ENCODE measurements at regions not wholly inside any gene's neighbourhood (a gene's known extent, or its start where the extent isn't known, plus 50 kb on each side); places are given as distances from the start of the nearest gene placed in this dataset.
"Not testable (repeated sequence)": the region's sequence is repeated elsewhere in the genome, so short reads cannot be mapped to it uniquely, and the experiment has no call there.

DNA sequence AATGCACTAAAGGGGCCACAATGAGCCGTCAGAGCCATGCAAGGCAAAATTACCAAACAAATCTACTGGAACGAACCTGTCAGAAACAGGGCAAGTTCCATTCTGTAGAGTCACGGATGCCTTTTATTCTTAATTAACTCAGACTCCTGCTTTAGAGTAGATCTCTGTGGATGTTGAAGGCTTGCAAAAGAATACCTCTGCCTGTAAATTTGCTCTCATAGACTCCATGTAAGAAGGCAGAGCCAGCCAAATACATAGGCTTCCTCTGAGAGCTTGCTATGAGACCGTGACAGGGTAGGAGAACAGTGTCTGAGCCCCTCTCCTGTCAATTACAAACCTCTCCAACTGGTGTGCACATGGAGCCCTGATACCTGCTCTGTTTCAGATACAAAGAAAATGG, 787.9 kb upstream of the POM121L12 start:
- DNase-seq = no peak

DNA sequence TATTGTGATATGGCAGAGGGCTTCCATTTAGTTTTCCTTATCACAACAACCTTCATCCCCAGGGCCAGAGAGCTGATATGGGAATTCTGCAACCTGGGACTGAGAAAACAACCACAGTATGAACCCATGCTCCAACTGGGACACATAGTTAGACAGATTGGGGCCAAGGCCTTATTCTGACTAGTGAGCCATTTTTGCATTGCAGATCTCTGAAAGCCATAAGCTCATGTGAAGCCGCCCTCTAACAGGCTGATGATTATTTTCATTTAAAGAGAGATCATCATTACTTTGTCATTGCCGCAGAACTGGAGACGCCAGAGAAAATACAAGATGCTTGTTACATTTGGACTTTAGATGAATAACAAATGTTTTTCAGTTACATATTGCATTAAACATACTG, 791.7 kb upstream of the POM121L12 start:
- no peak for DNase-seq

DNA sequence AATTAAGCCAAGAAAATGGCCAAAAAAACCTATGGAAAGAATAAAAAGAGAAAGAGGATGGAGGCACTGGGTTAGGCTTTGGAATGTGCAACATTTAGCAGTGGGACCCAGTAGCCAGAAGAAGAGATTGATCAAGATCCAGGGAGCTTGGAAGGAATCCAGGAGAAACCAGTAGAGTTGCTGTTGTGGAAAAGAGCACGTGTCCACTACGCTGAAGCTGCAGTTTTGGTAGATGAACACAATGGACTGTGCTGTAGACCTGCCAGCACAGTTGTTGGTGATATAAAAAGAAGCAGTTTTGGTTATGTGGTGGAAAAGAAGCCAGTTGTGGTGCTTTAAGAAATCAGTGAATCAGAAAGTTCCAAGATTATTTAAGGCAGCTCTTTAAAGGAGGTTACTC, 802.2 kb upstream of the POM121L12 start:
- DNase-seq = no peak

DNA sequence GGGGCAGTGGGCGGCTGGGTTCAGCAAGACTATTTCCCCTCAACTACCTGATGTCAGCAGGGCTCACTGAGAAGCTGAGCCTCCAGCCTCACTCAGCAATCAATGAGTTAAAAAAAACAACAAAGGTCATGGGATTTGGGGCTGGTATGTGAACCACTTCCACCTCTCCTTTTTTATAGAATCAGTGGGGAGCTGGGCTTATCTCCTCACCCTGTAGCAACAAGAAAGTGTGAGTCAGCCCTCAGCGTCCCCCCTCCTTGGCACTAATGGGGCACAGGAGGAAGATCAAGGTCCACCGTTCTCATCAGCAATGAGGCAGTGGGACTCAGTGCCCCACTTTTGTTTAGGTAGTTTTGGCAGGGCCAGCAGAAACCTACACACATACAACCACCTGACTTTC, 823.5 kb upstream of the POM121L12 start:
- no peak for DNase-seq

DNA sequence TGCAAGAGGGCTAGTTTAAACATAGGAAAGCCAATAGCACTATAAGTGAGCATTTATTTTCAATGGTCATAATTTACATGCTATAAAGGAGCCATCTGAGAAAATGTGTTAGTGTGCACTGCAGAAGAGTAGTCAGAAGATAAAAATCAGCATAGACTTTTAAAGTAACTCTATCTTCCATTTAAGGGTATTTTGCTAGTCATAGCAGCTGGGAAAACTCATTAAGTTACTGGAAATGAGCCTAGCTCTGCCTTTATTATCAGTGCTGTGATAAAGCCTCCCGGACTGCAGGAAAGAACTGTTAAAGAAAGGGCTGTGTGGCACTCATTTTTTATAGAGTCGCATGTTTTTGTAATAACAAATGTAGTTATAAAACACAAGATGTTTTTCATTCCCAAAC, 825.8 kb upstream of the POM121L12 start:
- no peak for DNase-seq

DNA sequence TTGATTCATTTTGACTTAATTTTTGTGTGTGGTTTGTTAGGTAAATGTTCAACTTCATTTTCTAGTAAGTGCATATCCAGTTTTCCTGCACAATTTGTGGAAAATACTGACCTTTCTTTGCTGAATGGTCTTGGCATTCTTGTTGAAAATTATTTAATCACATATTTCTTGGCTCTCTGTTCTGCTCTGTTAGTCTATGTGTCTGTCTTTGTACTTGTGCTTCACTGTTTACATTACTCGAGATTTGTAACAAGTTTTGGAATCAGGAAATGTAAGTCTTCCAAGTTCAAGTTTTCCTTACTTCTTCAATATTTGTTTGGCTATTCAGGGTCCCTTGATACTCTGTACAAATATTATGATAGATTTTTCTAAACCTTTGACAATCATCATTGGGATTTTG, 838.2 kb upstream of the POM121L12 start:
- no peak for DNase-seq

DNA sequence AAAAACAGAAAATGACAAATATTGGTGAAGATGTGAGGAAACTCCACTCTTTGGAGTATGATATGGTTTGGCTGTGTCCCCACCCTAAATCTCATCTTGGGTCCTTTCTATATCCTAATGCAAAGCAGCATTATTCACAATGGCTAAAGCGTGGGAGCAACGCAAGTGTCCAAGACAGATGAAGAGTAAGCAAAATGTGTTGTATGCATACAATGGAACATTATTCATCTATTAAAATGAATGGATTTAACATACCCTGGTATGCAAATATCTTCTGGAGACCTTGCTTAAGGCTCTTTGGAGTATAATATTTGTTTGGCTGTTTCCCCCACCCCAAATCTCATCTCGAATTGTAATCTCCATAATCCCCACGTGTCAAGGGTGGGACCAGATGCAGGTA, 839.8 kb upstream of the POM121L12 start:
- no peak for DNase-seq

DNA sequence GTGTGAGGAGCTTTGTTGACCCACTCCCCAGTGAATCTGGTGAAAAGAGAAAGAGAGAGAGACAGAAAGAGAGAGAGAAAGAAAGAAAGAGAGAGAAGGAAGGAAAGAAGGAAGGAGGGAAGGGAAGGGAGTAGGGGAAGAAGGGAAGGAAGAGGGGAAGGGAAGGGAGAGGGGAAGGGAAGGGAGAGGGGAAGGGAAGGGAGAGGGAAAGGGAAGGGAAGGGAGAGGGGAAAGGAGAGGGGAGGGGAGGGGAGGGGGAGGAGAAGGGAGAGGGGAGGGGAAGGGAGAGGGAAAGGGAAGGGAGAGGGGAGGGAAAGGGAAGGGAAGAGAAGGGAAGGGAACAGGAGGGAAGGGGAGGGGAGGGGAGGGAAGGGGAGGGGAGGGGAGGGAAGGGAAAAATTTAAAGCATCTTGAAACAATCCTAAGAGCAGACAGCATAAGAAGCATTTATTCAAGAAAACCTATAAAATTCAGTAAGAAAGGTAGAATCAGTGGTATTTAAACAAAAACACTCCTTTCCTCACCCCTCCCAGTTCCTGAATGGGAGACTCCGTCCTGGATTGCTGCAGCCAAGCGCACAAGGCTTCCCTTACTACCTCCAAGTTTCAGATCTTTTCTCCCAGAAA, 846.2 kb upstream of the POM121L12 start:
- no peak for DNase-seq

DNA sequence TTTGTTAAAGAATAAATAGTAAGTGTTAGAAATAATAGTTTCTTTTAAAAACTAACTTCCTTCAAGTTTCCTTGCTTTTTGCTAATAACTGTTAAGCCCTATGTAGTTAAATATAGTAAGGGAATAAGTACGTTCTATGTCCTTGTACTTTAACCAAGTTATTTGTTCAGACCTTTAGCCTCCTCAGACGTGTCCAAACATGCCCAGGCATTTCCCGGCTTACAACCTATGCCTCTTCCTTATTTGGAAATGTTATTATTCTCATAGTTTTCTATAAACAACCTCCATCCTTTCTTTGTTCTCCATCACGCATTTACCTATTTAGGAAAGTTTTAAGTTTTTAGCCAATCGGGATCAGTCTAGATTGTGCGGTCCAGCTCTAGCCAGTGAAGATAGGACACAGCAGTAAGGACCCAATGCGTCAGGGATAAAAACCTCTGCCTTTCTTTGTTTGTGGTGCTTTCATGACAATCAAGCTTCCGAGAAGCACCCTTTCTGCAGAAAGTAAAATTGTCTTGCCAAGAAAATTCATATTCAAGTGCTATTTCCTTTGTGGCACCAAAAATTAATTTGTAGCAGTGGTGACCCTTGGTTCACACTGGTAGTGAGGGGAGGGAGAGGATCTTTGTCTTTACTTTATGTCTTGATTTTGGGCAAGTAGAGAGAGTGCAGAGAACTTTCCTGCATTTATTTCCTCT, 851.3 kb upstream of the POM121L12 start:
- DNase-seq = no peak

DNA sequence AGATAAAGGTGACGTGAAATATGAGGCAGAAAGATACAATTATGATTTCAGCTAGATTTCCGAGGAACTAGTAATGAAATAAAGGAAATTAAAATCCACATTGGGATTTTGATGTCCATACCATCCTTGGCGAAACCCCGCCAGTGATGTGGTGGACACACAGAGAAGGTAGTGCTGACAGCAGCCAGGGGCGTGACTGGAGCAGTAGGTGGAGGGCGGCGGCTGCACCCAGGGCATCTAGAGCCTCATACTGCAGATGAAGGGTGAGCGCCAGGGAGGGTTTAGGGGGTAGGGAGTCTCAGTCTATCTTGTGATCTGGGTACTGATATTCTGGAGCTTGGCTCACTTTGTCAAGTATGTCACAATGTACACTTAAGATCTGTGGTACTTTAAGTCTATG, 855.5 kb upstream of the POM121L12 start:
- DNase-seq = no peak

DNA sequence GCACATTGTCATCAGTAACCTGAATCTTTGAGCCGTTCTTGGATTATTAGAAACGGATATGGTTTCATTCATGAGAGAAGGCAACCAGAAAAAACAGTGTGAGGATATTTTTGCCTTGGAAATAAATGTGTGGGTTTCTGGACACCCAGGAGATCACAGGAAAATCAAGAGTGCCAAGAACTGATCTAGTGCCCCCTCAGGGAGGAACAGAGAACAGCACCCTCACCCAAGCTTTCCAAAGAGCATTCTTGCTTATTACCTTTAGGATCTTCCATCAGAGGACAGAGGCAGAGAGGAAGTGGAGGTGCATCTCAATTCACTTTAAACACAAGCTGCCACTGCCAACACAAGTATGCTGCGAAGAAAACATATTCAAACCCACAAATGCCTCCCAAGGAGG, 851.5 kb upstream of the COBL start:
- no peak for DNase-seq

DNA sequence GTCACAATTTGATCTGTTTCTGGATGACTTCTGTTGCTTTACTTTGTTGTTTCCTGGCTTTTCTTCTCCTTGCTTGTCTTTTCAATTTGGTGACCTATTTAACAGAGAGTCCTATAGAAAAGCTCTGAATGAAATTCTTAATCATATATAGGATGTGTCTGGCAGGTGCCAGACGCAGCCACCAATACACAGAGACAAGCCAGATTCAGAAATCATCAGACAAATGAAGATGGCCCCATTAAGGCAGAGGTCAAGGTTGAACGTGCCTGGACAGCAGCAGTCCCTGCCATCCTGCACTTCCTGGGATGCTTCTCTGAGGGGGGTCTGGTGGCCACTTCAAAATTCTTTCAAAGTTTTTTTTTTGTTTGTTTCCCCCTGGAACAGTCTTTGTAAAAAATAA, 846.7 kb upstream of the COBL start:
- no peak for DNase-seq

DNA sequence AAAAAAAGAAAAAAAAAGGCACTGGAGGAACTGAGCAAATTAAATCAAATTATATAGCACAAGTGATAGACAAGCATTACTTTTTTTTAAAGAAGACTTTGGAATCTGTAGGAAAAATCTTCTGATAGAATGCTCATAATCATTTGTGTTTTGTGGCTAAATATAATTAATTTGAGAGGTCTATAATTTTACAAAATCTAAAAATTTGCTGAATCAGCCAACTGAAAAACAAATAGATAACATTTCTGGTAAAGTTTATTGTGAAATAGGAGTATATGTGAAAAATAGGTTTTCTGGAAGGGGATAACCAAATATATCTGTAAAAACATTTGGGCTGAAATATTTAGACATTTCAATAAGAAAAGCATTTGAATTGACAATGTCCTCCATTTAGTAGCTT, 844.9 kb upstream of the COBL start:
- DNase-seq = no peak

DNA sequence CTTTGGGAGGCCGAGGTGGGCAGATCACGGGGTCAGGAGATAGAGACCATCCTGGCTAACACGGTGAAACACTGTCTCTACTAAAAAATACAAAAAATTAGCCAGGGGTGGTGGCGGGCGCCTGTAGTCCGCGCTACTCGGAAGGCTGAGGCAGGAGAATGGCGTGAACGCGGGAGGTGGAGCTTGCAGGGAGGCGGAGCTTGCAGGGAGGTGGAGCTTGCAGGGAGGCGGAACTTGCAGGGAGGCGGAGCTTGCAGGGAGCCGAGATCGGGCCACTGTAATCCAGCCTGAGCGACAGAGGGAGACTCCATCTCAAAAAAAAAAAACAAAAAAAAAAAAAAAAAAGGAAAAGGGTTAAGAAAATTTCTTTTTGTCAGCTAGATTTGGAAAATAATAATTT, 842.8 kb upstream of the COBL start:
- not testable (repeated sequence) for DNase-seq

DNA sequence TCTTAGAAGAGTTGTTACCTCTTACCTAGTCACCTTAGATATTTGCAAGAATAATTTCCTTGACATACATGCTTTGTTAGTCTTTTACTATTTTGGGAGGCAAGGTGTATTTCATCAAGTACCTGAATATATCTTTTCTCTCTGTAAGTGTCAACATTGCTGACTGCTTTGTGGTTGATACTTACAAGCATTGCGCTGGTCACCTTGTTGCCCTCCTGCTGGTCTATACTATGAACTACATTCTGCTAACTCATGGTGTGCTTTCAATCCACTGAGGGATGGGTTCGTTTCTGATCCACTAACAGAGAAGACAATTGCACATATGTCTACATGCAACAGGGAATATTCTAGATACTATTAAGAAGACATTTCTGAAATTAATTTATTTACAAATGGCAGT, 837.8 kb upstream of the COBL start:
- no peak for DNase-seq

DNA sequence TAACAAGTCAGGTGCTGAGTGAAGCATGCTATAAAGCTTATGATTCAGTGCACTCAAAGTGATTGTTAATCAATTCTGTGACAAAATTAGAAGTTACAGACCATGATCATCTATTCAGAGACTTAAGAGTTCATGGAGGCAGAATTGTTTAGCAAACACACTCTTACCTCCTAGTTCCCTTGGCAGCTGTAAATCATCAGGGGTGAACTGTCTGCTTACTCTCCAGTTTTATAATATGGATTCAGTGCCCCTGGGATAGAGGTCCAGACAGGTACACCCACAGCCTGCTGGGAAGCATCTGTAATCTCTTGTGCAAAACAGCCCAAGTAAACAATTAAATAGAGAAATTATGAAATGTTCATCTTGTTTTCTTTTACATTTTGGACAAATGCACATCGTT, 835.0 kb upstream of the COBL start:
- DNase-seq = no peak

DNA sequence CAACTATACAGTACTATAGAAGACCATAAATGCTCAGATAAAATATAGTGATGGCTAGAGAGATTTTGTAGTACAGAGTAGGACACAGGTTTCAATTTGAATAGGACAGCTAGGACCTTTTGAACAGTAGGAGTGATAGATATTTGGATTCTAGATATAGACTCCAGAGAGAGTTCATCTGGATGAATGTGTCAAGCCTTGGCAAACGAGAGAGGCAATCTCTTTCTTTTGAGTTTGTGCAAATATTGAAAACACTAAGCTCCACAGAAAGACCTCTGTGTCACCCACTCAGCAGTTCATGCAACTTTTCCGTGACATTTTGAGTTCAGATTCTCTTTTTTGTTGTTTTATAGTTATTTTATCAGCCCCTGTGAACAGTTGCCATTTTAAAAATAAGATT, 834.3 kb upstream of the COBL start:
- DNase-seq = no peak

DNA sequence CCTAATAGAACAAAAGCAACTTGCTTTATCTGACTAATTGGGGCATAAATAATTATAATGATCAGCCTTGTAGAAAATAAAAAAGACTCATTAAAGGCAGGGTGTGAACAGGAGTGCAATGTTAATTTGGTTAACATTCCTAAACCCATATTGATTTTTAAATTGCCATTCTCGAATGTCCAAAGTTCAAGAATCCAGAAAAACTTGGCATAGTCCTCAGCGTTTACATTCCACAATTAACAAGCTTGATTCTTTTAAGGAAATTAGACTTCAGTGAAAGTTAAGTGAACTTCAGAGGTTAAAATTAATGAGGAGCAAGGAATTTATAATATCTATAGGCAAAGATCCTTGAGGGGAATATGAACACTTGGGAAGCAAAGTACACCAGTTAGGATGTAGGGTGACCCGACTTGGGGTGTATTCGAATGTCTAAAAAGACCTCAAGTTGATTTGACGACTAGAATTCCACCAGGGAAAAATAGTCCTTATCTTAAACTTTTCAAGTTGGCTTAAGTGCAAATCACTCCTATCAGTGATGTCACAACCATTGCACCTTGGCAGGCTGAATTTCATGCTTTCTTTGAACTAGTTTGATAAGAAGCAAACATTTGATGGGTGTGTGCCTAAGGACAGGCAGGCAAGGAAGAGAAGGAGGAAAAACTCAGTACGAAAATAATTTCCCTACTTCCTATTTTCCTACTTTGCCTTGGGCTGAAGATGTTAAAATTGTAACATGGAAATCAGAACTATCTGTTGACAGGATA, 830.4 kb upstream of the COBL start:
- DNase-seq = no peak

DNA sequence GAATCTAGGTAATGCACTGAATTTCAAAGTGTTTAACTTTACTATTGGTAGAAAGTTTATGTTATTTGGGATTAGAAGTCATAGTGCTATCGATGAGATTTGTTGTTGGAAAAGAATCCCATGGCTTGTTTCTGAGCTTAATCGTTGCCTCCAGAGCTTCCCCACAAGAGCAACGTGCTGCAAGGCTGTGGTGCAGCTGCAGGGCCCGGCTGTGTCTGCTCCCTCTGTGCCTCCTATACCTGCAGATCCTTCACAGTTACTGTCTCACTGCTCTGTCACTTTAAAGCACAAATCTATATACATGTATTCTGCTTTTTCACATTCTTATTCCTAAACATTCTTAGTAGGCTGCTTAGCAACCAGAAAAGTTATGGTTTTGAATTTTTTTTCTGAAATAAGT, 826.6 kb upstream of the COBL start:
- DNase-seq = no peak

DNA sequence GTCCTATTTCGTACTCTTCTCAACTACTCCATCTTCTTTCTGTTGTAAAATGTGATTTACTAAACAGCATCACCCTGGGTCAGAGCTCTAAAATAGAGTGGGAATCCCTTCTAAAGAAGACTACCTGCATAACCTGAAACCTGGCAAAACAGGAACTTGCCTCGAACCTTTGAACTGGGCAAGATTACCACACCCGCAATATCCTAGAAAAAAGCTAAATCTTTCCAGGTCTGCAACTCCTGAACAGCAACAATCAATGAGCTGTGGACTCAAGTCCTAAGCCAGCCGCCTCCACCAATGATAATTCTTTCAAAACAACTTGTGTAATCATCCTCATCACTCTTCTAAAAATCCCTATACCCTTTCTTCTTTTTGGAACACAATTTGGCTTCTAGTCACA, 824.2 kb upstream of the COBL start:
- DNase-seq = no peak

DNA sequence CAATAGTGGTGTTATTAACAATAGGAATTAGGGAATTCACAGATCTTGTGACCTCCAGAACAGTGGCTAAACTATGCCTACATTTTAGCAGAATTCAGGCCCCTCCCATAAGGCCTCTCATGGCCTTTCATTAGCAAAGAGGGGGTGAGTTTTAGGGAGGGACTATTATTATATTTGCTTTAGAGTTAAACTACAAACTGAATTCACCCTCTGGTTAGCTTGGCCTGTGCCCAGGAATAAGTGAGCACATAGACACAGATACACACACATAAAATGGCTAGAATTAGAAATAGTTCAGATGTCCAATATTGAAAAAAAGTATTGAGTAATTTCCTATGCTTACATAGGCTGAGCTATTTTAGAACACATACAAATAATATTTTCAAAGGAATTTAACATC, 818.8 kb upstream of the COBL start:
- DNase-seq = no peak

DNA sequence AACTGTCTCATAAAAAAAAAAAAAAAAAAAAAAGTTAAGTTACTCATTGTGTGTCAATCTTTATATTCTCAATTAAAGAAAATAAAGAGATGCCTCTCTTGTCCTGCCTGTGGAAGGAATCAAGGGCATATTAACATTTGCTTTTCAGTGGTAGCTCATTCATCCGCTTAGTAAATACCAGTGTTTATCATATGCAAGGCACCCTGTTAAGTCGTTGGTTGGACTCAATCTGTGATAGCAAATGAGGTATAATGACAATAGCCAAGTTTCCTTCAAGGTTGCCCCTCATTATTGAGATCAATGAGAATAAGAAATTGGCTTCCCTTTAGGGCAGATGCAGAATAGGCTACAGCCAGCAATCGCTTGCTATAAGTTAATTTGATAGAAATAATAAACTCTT, 812.7 kb upstream of the COBL start:
- no peak for DNase-seq

DNA sequence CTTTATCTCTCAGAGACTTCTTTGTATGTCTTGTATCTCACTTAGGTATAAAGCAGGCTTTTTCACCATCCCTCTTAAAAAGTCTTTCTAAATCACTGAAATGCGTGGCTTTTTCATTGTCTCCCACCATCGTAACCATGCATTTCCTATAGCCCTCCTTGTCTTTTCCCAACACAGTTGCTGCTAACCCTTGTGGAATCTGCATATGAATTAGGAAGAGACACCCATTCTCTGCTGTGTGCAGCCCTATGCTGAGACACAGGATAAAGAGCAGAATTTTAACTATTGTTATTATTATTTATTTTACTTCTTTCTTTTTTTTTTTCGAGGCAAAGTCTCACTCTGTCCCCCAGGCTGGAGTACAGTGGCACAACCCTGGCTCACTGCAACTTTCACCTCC, 804.3 kb upstream of the COBL start:
- no peak for DNase-seq

DNA sequence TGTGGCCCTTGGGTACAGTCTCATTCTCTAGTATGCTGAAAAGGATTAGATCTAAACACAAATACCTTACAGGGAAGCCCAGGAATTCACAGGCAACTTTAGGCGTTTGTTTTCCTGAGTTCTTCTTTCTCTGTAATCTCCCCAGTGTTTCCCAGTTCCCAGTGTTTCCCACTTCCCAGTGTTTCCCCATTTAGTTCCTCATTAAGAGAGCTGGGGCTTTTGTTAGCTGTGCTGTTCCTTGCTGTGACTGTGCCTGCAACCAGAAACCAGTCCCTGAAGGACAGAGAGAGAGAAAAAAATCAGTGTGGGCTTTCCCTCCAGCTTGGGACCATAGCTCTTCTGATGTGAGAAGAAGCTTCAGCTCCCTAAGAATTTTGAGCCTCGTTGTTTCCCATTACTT, 802.9 kb upstream of the COBL start:
- DNase-seq = no peak

DNA sequence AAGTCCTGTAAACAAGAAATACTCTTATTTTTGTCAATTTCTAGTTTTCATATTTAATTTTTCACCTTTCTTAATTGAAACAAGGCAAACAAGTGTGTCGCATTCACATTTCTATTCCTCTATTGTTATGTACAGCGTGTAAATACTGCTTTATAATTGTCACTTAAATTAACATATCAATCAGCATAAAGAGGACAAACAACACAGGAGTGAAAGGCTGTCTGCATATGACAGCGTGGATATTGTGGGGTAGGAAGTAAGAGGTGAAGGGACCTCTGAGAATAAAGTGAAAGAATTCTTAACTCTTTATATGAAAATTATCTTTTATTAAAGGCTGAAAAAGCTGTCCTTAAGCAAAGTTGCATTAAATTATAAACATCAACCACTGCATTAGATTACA, 797.9 kb upstream of the COBL start:
- no peak for DNase-seq
